ENCODE measurements at regions not wholly inside any gene's neighbourhood (a gene's known extent, or its start where the extent isn't known, plus 50 kb on each side); places are given as distances from the start of the nearest gene placed in this dataset.
"Not testable (repeated sequence)": the region's sequence is repeated elsewhere in the genome, so short reads cannot be mapped to it uniquely, and the experiment has no call there.

DNA sequence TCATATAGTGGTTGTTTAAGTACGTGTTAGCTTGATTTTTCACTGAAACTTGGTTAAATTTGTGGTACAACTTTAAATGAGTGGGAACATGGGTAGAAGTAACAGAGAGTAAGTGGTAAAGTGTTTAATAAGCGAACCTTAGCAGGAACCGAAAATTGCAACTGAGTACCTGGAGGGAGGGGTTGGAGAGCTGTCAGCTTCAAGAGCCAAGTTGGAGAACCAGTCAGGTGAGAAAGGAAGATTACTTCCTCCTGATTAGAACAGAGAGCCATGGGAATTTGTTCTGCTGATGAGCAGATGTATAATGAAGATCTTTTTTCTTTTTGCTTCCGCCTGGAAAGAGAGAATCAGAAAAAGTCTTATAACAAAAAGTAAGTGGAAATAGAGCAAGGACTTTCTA is 158.4 kb upstream of the CDH7 start:
- H3K4me2 ChIP-seq (ENCODE audit: low read length): no peak overlapping the region
- H3K9me3 ChIP-seq (ENCODE audit: control insufficient read depth, insufficient read depth, low read length): no peaks in the 10 kb centered on the region
- no peaks in the 10 kb centered on the region for H3K79me2 ChIP-seq (ENCODE audit: control insufficient read depth, low read length)
- no peaks in the 10 kb centered on the region for H3F3A ChIP-seq (ENCODE audit: control insufficient read depth, insufficient read depth)
- no peaks in the 10 kb centered on the region for H3K36me3 ChIP-seq (ENCODE audit: control insufficient read depth, low read length)
- no peak overlapping the region for H3K4me3 ChIP-seq (ENCODE audit: low read length)
- H4K20me1 ChIP-seq (ENCODE audit: control insufficient read depth, insufficient read depth, low read depth, low read length): no peaks in the 10 kb centered on the region
- H3K27me3 ChIP-seq (ENCODE audit: control insufficient read depth, low read length): no peaks in the 10 kb centered on the region
- no peaks in the 10 kb centered on the region for H3K4me1 ChIP-seq (ENCODE audit: control insufficient read depth, low read length)
- no peak overlapping the region for H3K27ac ChIP-seq (ENCODE audit: low read depth, low read length)
- H3K9me2 ChIP-seq (replicated peaks; ENCODE audit: control insufficient read depth, low read length): no peaks in the 10 kb centered on the region
- no peak for TF ChIP-seq EZH2phosphoT487 (IDR thresholded peaks at IDR 0.05; ENCODE audit: borderline replicate concordance, low read length)
- TF ChIP-seq CTCF (IDR thresholded peaks at IDR 0.05; ENCODE audit: low read depth, low read length, poor library complexity, severe bottlenecking): no peak

GRCh38 chr18:65587491-65587890 is 163.3 kb upstream of the CDH7 start:
- no peaks in the 10 kb centered on the region for H4K20me1 ChIP-seq (ENCODE audit: control insufficient read depth, insufficient read depth, low read depth, low read length)
- no peaks in the 10 kb centered on the region for H3K79me2 ChIP-seq (ENCODE audit: control insufficient read depth, low read length)
- H3K4me3 ChIP-seq (ENCODE audit: low read length): no peak overlapping the region
- H3F3A ChIP-seq (ENCODE audit: control insufficient read depth, insufficient read depth): no peaks in the 10 kb centered on the region
- no peaks in the 10 kb centered on the region for H3K27me3 ChIP-seq (ENCODE audit: control insufficient read depth, low read length)
- H3K36me3 ChIP-seq (ENCODE audit: control insufficient read depth, low read length): no peaks in the 10 kb centered on the region
- no peaks in the 10 kb centered on the region for H3K9me3 ChIP-seq (ENCODE audit: control insufficient read depth, insufficient read depth, low read length)
- no peak overlapping the region for H3K4me2 ChIP-seq (ENCODE audit: low read length)
- no peaks in the 10 kb centered on the region for H3K9me2 ChIP-seq (replicated peaks; ENCODE audit: control insufficient read depth, low read length)
- H3K27ac ChIP-seq (ENCODE audit: low read depth, low read length): no peak overlapping the region
- H3K4me1 ChIP-seq (ENCODE audit: control insufficient read depth, low read length): no peaks in the 10 kb centered on the region
- TF ChIP-seq EZH2phosphoT487 (IDR thresholded peaks at IDR 0.05; ENCODE audit: borderline replicate concordance, low read length) (no peak), CTCF (IDR thresholded peaks at IDR 0.05; ENCODE audit: low read depth, low read length, poor library complexity, severe bottlenecking) (no peak)

DNA sequence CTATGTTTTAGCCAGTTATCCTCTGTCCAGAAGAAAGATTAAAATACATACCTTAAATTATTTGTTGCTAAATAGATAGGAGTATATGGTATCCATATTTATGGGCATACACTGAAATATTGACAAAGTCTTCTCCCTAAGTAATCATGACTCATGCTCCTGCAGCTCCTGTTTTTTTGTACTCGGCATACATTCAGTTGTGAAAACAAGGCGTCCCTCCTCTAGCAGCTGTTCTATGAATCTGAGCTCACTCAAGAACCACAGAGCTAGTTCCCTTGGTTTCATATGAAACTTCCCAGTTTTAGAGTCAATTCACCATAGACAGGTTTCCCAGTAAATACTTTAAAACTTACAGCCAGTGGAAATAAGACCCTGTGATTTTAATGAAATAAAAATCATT is 168.7 kb upstream of the CDH7 start:
- H3K27me3 ChIP-seq (ENCODE audit: control insufficient read depth, low read length); H3K9me3 ChIP-seq (ENCODE audit: control insufficient read depth, insufficient read depth, low read length); H3K4me1 ChIP-seq (ENCODE audit: control insufficient read depth, low read length); H3K4me2 ChIP-seq (ENCODE audit: low read length); H3K9me2 ChIP-seq (replicated peaks; ENCODE audit: control insufficient read depth, low read length); H4K20me1 ChIP-seq (ENCODE audit: control insufficient read depth, insufficient read depth, low read depth, low read length); H3K36me3 ChIP-seq (ENCODE audit: control insufficient read depth, low read length); H3K4me3 ChIP-seq (ENCODE audit: low read length); H3K79me2 ChIP-seq (ENCODE audit: control insufficient read depth, low read length); H3F3A ChIP-seq (ENCODE audit: control insufficient read depth, insufficient read depth); H3K27ac ChIP-seq (ENCODE audit: low read depth, low read length): not testable (repeated sequence)

GRCh38 chr18:65568866-65569265 is 181.9 kb upstream of the CDH7 start:
- Histone ChIP-seq H3K79me2 (ENCODE audit: control insufficient read depth, low read length) (no peaks in the 10 kb centered on the region), H3K4me3 (ENCODE audit: low read length) (no peak overlapping the region), H3K9me2 (replicated peaks; ENCODE audit: control insufficient read depth, low read length) (no peaks in the 10 kb centered on the region)

More at GRCh38 chr18:65568866-65569265, 181.9 kb upstream of the CDH7 start:
- no peaks in the 10 kb centered on the region for H3F3A ChIP-seq (ENCODE audit: control insufficient read depth, insufficient read depth)
- H3K27me3 ChIP-seq (ENCODE audit: control insufficient read depth, low read length): no peaks in the 10 kb centered on the region
- no peaks in the 10 kb centered on the region for H3K36me3 ChIP-seq (ENCODE audit: control insufficient read depth, low read length)
- H3K4me1 ChIP-seq (ENCODE audit: control insufficient read depth, low read length): no peaks in the 10 kb centered on the region
- no peak for TF ChIP-seq CTCF (IDR thresholded peaks at IDR 0.05; ENCODE audit: low read depth, low read length, poor library complexity, severe bottlenecking)
- TF ChIP-seq EZH2phosphoT487 (IDR thresholded peaks at IDR 0.05; ENCODE audit: borderline replicate concordance, low read length): no peak
- no peaks in the 10 kb centered on the region for H4K20me1 ChIP-seq (ENCODE audit: control insufficient read depth, insufficient read depth, low read depth, low read length)
- H3K27ac ChIP-seq (ENCODE audit: low read depth, low read length): no peak overlapping the region
- no peaks in the 10 kb centered on the region for H3K9me3 ChIP-seq (ENCODE audit: control insufficient read depth, insufficient read depth, low read length)
- H3K4me2 ChIP-seq (ENCODE audit: low read length): no peak overlapping the region
